Naive B cell (primary cell): ENCODE measurements at regions not wholly inside any gene's neighbourhood (a gene's known extent, or its start where the extent isn't known, plus 50 kb on each side); places are given as distances from the start of the nearest gene placed in this dataset.
A peak's percentile ranks its signal among the peaks of the same experiment; 100 is the strongest.

Experiments
- ATAC-seq, 2 donors: fragments of 150-1000 bp; cut with Tn5 transposase; 2 replicates each; pipeline ENCODE4 v1.10.0; 2021; ENCODE audit warnings: low read depth in 2 of 2, mild to moderate bottlenecking in 2 of 2, moderate library complexity in 2 of 2
- DNase-seq: peaks from one replicate; pipeline ENCODE4 v3.0.0; 2022
- H3K27ac Mint-ChIP-seq, 6 donors: one replicate each; pipeline ENCODE4 v1.8.0; 2020 to 2022; ENCODE audit warnings: mild to moderate bottlenecking in 6 of 6, mixed read lengths in 6 of 6, moderate library complexity in 5 of 6, inconsistent platforms in 2 of 6
- H3K27me3 Mint-ChIP-seq, 3 donors: one replicate each; pipeline ENCODE4 v1.8.0; 2021 to 2022; ENCODE audit warnings: mixed read lengths in 3 of 3, mild to moderate bottlenecking in 1 of 3
- H3K36me3 Mint-ChIP-seq, 2 donors: one replicate each; pipeline ENCODE4 v1.8.0; 2020 to 2022; ENCODE audit warnings: mixed read lengths in 2 of 2, inconsistent platforms in 1 of 2, mild to moderate bottlenecking in 1 of 2
- H3K4me1 Mint-ChIP-seq, 3 donors: one replicate each; pipeline ENCODE4 v1.8.0; 2020 to 2022; ENCODE audit warnings: mixed read lengths in 3 of 3, inconsistent platforms in 1 of 3, mild to moderate bottlenecking in 1 of 3, moderate library complexity in 1 of 3
- H3K4me3 Mint-ChIP-seq, 8 donors: one replicate each; pipeline ENCODE4 v1.8.0; 2020 to 2022; ENCODE audit warnings: mild to moderate bottlenecking in 8 of 8, mixed read lengths in 8 of 8, moderate library complexity in 8 of 8, inconsistent platforms in 2 of 8
- H3K9me3 Mint-ChIP-seq, 7 donors: one replicate each; pipeline ENCODE4 v1.8.0; 2020 to 2022; ENCODE audit warnings: mixed read lengths in 7 of 7, mild to moderate bottlenecking in 5 of 7, inconsistent platforms in 2 of 7, moderate library complexity in 1 of 7

DNA sequence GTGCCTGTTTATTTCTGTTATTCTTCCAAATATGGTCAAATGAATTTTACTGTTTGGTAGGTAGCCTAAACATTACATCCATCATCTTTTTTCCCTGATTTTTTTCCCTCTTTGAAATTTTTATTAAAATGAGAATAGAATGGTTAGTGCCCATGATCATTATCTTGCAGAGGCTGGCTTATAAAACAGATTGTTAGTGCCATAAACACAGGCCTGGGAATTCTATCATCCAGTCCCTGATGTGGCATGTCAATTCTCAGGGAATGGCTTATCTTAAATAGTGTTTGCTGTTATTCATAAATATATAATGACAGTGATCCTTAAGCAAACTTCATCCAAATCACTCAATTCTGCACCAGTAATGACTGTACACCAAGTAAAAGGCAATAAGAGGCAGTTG is 207.3 kb downstream of the TUSC7 start:
- DNase-seq = no peak
- Mint-ChIP-seq H3K27me3 (no peaks in the 10 kb centered on the region), H3K4me3 (no peak overlapping the region), H3K9me3 (peaks cover 0 to 1% (median 0%) of the 10 kb centered on the region in 7 donors), H3K27ac (no peak overlapping the region), H3K36me3 (no peaks in the 10 kb centered on the region), H3K4me1 (no peaks in the 10 kb centered on the region)
- ATAC-seq = no peak

DNA sequence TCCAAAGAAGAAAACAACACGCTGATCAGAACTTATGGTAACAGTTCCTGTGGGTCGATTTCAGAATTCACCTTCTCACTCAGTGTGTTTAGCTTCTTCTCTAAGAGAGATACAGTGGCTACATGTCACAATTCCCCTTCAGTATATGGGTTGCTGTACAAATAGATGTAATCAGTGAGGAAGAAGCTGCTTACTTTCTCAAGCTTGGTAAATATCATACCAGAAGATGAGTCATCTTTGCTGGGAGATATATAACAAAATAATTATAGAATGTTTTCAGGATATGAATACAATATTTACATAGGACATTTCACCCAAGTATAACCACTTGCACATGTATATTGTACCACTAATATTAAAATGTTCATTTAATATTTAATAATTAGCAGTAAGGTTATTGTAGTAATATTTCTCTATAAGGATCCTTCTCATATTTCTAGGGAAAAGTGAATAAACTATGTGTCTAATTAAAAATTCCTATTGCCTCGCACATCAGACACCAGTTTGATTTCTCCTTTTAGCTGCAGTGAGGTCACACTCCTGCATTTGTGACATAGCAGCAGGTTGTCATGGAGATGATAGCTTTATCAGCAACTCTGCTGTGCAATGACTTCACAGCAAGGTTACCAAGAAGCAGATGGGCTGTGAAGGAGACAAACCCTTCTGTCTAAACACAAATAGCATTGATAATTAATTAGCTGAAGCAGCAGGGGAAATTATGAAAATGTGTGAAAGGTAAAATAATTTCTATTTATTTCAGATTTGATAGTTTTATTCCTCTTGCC is 211.4 kb downstream of the TUSC7 start:
- Mint-ChIP-seq H3K4me3 (no peak overlapping the region), H3K27me3 (no peaks in the 10 kb centered on the region), H3K36me3 (peaks cover 0 to 12% of the 10 kb centered on the region in 2 donors), H3K9me3 (peaks cover 6 to 26% (median 16%) of the 10 kb centered on the region in 7 donors), H3K4me1 (no peaks in the 10 kb centered on the region), H3K27ac (no peak overlapping the region)
- DNase-seq (no peak), ATAC-seq (no peak)

DNA sequence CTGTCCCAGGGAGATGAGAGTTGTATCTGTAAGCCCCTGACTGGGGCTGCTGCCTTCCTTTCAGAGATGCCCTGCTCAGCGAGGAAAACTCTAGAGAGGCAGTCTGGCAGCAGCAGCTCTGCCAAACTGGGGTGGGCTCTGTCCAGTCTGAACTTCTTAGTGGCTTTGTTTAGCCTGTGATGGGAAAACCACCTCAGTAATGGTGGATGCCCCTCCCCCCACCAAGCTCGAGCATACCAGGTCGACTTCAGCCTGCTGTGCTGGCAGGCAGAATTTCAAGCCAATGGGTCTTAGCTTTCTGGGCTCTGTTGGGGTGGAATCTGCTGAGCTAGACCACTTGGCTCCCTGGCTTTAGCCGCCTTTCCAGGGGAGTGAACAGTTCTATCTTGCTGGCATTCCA is 218.3 kb downstream of the TUSC7 start:
- no peak overlapping the region for H3K27ac Mint-ChIP-seq
- peaks cover 0 to 16% of the 10 kb centered on the region in 2 donors for H3K36me3 Mint-ChIP-seq
- no peak overlapping the region for H3K4me3 Mint-ChIP-seq
- no peaks in the 10 kb centered on the region for H3K27me3 Mint-ChIP-seq
- ATAC-seq (no peak), DNase-seq (no peak)
- H3K4me1 Mint-ChIP-seq = no peaks in the 10 kb centered on the region
- peaks cover 8 to 38% (median 15%) of the 10 kb centered on the region in 7 donors for H3K9me3 Mint-ChIP-seq

DNA sequence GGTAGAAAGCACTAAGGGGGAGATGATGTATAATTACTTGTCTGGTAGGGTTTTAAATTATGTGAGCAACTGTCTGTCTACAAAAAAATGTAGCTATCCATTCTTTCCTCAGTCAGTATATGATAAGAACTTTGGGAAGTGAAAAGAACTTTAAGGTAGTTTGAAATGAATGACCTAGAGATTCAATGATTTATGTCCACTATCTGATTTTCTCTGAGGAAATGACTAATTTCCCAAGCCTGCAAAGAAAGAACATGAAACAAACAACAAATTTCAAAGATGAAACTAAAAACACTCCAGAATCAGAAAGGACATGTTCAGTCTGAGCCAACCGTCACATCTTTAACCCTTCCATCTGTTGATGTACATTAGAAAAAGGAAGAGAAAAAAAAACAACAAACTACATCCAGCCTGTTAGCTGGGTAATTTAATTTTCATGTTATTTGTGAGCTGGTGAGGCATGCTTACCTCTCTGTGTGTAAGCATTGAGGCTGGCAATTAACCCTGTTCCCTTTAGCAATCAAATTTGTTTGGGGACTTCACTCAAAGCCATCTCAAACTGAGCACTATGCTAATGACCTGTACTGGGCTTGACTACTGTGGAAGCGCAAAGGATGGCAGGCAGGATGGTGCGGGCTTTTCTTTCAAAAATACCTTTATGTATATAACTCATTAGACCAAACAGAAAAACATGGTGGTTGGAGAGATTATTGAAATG is 220.1 kb downstream of the TUSC7 start:
- Mint-ChIP-seq H3K4me1 (no peaks in the 10 kb centered on the region), H3K36me3 (peaks cover 0 to 16% of the 10 kb centered on the region in 2 donors), H3K27me3 (no peaks in the 10 kb centered on the region), H3K27ac (peak overlapping the region in 1 of 6 donors; percentile 34), H3K9me3 (peaks cover 8 to 29% (median 11%) of the 10 kb centered on the region in 7 donors), H3K4me3 (no peak overlapping the region)
- ATAC-seq (no peak), DNase-seq (no peak)

DNA sequence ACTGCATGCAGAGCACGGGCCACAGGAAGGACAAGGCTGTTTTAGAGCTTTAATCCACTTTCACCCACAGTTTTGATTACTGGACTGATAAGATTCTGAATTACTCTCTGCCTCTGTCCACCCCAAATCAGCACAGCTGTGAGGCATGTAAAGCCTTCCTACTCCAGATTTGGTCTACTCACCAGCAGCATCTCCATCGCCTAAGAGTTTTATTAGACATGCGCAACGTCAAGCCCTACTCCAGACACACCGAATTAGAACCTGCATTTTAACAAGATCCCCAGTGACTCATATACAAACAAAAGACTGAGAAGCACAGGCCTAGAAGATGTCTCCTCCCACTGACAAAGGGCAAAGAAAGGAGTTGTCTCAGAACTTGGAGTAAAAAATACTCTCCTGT is 221.2 kb downstream of the TUSC7 start:
- ATAC-seq (no peak), DNase-seq (no peak)

DNA sequence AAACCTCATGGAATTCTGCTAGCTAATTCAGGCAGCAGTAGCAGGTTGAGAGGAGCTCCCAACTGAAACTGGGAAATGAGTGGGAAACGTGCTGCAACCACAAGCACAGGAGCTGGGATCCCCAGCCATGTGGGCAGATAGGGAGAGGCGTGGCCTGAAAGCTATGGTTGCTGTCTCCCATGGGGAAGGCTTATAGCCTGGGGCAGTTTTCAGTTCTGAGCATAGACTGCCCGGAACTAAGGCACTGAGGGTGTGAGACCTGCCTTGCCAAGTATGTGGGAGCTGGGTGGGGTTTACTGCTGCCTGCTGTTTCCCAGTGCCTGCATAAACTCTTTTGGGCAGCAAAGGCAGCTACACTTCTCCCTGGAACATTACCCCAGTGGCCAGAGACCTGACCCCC is 229.5 kb downstream of the TUSC7 start:
- ATAC-seq (no peak), DNase-seq (no peak)
- Mint-ChIP-seq H3K27ac (no peak overlapping the region), H3K36me3 (no peaks in the 10 kb centered on the region), H3K4me3 (no peak overlapping the region), H3K27me3 (no peaks in the 10 kb centered on the region), H3K9me3 (peaks cover 0 to 16% (median 5%) of the 10 kb centered on the region in 7 donors), H3K4me1 (no peaks in the 10 kb centered on the region)

More for the DNA sequence above, 221.2 kb downstream of the TUSC7 start:
- peaks cover 0 to 18% (median 5%) of the 10 kb centered on the region in 7 donors for H3K9me3 Mint-ChIP-seq
- H3K4me3 Mint-ChIP-seq = no peak overlapping the region
- H3K27me3 Mint-ChIP-seq = no peaks in the 10 kb centered on the region
- peaks cover 0 to 6% of the 10 kb centered on the region in 2 donors for H3K36me3 Mint-ChIP-seq
- no peaks in the 10 kb centered on the region for H3K4me1 Mint-ChIP-seq
- peak overlapping the region in 2 of 6 donors; percentile 34 to 45 for H3K27ac Mint-ChIP-seq

DNA sequence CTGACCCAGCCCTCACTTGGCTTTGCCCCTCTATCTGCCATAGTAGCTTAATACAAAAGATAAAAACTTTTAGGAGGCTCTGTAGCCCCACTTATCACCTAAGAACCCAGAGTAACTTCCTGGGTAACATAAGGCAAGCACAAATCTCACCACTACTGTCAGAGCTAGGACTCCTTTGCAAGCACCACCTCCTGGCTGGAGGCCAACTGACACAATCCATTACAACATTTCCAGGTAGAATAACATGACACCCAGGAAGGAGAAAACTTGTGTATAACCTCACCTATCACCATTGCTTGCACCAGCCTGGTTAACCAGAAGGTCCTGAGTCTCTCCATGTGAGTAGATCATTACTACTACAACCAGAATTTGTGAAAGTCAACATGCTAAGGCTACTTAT is 230.0 kb downstream of the TUSC7 start:
- Mint-ChIP-seq H3K36me3 (no peaks in the 10 kb centered on the region), H3K9me3 (peaks cover 0 to 16% (median 5%) of the 10 kb centered on the region in 7 donors), H3K4me3 (no peak overlapping the region), H3K4me1 (no peaks in the 10 kb centered on the region), H3K27ac (no peak overlapping the region), H3K27me3 (no peaks in the 10 kb centered on the region)
- DNase-seq (no peak), ATAC-seq (no peak)

DNA sequence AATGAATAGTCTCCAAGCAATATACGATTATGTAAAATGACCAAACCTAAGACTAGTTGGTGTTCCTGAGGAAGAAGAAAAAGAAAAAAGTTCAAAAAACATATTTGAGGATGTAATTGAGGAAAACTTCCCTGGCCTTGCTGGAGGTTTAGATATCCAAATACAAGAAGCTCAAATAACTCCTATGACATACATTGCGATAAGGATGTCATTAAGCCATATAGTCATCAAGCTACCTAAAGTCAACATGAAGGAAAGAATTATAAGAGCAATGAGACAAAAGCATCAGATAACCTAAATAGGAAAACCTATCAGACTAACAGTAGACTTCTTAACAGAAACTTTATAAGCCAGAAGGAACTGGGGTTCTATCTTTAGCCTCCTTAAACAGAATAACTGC is 231.1 kb downstream of the TUSC7 start:
- H3K9me3 Mint-ChIP-seq = peaks cover 0 to 11% (median 5%) of the 10 kb centered on the region in 7 donors

DNA sequence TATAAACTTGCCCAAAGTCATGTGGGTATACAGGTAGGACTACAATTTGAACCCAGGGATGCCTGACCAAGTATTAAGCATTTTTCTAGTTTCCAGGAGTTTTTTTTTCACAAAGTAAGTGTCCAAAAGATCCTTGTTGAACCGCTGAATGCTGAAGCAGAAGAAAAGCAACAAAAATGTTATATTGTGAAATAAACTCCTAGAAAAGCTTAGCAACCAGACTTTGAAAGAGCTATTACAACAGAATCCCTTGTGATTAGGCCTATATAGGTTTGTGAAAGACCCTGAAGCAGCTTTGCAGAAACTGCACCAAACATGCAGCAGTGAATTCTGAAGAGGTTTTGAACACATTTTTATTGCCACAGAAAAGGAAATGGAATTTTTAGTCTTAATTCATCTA is 236.8 kb downstream of the TUSC7 start:
- DNase-seq = no peak
- H3K27ac Mint-ChIP-seq = no peak overlapping the region
- no peaks in the 10 kb centered on the region for H3K27me3 Mint-ChIP-seq
- no peaks in the 10 kb centered on the region for H3K36me3 Mint-ChIP-seq
- no peaks in the 10 kb centered on the region for H3K4me1 Mint-ChIP-seq
- H3K9me3 Mint-ChIP-seq = peaks cover 0 to 10% (median 5%) of the 10 kb centered on the region in 7 donors
- H3K4me3 Mint-ChIP-seq = no peak overlapping the region
- no peak for ATAC-seq

More for the DNA sequence above, 231.1 kb downstream of the TUSC7 start:
- Mint-ChIP-seq H3K4me3 (no peak overlapping the region), H3K36me3 (no peaks in the 10 kb centered on the region), H3K27me3 (no peaks in the 10 kb centered on the region), H3K4me1 (no peaks in the 10 kb centered on the region), H3K27ac (no peak overlapping the region)
- DNase-seq = no peak
- ATAC-seq = no peak

DNA sequence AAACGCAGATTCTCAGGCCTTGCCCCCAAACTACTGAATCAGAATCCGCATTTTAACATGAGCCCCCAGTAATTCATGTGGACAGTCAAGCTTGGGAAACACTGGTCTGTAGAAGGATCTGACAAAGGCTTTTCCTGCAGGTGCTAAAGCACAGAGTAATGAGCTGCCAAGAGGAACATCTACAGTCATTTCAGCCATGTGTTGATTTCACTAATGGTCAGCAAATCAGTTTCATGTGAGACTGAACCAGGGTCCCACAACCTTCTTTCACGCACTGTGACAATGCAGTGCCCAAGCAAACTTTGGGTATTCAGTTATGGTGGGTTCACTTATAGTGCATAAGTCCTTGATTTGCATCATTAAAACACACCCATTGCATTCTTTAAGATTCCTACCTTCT is 237.6 kb downstream of the TUSC7 start:
- Mint-ChIP-seq H3K27me3 (no peaks in the 10 kb centered on the region), H3K9me3 (peaks cover 0 to 10% (median 1%) of the 10 kb centered on the region in 7 donors), H3K4me1 (no peaks in the 10 kb centered on the region), H3K27ac (no peak overlapping the region), H3K36me3 (no peaks in the 10 kb centered on the region), H3K4me3 (no peak overlapping the region)
- no peak for DNase-seq
- no peak for ATAC-seq

DNA sequence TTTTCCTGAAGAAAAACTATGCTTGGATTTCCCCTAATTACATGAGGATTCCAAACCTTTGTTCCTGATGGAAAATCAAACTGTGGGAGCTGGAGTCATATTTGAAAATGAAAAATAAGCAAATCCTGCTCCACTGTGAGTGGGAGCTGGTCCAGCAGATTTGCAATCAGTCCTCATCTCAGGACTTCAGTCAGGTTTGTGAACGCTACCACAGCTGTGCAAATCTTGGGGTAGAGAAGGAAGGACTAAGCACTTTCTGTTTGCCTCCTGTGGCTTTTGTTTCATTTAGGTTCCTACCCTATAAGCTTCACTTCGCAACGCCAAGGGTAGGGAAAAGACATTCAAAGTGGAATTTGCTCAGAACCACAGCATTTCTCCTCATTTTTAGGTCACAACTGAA is 238.2 kb downstream of the TUSC7 start:
- DNase-seq = no peak
- no peaks in the 10 kb centered on the region for H3K4me1 Mint-ChIP-seq

DNA sequence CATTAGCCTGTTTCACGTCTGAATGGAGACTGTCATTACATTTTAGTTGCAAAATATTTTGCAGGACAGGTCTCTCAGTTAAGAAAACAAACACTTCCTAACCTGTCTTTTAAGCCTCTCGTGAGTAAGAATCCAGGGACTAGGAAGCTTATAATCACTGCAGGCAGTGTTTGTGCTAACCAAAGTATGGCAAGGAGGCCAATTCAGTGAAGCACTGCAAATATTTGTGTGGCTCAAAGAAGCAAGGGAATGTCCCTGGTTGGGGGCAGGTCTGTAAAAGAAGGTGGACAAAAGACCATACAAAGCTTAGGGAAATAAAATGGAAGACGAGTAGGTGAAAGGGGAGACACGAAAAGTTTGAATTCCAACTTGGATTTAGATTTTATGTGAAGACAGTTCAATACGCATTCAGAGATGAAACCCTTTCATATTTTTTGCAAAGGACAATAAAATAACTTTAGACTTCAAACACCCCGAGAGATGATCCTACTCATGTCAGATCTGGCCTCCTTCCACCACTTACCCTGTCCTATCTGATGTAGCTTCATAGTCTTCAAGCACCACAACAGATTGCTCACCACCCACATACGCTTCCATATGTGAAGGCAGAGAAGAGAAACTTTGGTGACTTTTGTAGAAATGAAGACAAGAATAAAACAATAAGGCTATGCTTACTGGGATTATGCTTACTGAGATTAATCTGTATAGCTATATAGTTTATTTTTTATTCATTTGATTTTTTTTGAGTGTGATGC is 240.9 kb downstream of the TUSC7 start:
- Mint-ChIP-seq H3K9me3 (no peaks in the 10 kb centered on the region), H3K36me3 (no peaks in the 10 kb centered on the region), H3K27me3 (peaks cover 0 to 4% (median 0%) of the 10 kb centered on the region in 3 donors), H3K27ac (no peak overlapping the region), H3K4me1 (no peaks in the 10 kb centered on the region), H3K4me3 (no peak overlapping the region)
- no peak for ATAC-seq
- DNase-seq = no peak

More for the DNA sequence above, 238.2 kb downstream of the TUSC7 start:
- ATAC-seq = no peak
- Mint-ChIP-seq H3K27me3 (no peaks in the 10 kb centered on the region), H3K4me3 (no peak overlapping the region), H3K9me3 (peaks cover 0 to 10% (median 0%) of the 10 kb centered on the region in 7 donors), H3K27ac (no peak overlapping the region), H3K36me3 (no peaks in the 10 kb centered on the region)

DNA sequence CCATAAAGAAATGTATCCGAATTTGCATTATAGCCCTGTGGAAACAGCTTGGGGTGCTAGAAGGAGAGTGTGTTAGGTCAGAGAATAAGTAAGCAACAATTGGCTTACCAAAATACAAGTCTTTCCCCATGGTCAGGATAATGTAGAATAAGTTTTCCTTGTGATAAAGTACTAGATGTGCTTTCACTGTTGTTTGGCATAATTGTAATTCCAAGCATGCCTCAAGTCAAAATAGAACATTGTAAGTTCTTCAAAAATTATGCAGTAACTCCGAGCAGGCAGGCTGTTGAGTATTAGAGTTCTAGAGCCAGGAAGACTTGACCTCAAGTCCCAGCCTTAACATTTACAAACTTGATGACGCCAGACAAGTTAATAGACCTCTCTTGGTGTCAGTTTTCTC is 242.0 kb downstream of the TUSC7 start:
- Mint-ChIP-seq H3K27ac (no peak overlapping the region), H3K4me1 (no peaks in the 10 kb centered on the region)

More for the DNA sequence above, 242.0 kb downstream of the TUSC7 start:
- H3K9me3 Mint-ChIP-seq = no peaks in the 10 kb centered on the region
- no peak for ATAC-seq
- no peak overlapping the region for H3K4me3 Mint-ChIP-seq
- H3K27me3 Mint-ChIP-seq = peaks cover 0 to 4% (median 0%) of the 10 kb centered on the region in 3 donors
- no peaks in the 10 kb centered on the region for H3K36me3 Mint-ChIP-seq
- no peak for DNase-seq
